ENCODE measurements at regions not wholly inside any gene's neighbourhood (a gene's known extent, or its start where the extent isn't known, plus 50 kb on each side); places are given as distances from the start of the nearest gene placed in this dataset.
"Not testable (repeated sequence)": the region's sequence is repeated elsewhere in the genome, so short reads cannot be mapped to it uniquely, and the experiment has no call there.

DNA sequence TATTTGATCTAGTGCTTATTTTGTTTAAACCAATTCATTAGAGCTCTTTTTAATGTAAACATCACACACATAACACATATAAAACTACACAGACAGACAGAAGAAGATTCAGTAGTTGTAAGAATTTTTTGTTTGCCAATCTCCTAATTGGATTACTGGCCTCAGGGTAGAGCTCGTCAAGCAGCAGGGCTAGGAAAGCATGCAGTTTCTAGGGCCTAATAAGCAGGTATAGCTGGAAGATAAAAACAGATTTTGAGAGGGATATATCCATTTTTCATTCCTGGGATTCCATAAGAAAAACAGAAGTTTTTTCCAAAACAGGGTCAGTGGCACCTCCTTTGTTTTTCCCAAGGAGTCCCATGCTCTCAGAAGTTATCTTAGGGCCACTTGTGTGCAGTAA is 265.2 kb upstream of the SGO1 start:
- DNase-seq: no peak

DNA sequence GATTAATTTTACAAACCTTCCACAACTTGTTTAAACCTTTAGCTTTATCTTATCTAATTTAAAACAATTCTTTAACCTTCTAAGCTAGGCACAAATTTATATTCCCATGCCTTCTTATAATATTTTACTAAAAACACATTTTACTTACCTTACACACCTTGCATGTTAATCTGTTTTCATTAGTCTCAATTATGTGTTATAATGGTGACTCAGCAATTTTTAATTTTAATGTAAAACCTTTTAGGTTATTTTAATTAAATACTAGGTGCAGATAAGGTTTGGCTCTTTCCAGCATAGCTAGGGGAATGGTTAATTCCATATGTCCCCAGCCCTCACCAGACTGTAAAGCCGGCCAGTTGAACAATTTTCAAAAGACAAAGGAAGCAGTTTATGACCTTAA is 264.6 kb upstream of the SGO1 start:
- DNase-seq: no peak

GRCh38 chr3:20442846-20443245 is 256.8 kb upstream of the SGO1 start:
- DNase-seq: no peak

DNA sequence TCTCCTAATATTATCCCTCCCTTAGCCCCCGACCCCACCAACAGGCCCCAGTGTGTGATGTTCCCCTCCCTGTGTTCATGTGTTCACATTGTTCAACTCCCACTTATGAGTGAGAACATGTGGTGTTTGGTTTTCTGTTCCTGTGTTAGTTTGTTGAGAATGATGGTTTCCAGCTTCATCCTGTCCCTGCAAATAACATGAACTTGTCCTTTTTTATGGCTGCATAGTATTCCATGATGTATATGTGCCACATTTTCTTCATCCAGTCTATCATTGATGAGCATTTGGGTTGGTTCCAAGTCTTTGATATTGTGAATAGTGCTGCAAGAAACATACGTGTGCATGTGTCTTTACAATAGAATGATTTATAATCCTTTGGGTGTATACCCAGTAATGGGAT is 241.3 kb upstream of the SGO1 start:
- not testable (repeated sequence) for DNase-seq

DNA sequence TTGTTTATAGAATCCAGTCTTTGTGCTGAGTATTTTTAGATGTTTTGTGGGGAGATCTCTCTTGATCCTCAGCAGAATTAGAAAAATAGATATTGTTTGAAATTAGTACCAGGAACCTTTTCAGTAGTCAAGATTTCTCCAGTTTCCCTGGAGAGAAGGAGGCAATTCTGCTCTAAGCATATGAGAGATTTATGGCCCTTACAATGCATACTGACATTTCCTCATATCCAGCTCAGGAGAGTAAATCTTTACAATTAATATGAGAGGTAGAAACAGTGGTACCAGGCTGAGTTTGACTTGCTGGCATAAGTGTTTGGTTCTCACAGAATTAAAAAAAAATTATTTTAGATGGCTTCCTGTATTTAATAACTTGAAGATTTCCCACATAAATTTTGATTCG is 239.1 kb upstream of the SGO1 start:
- DNase-seq: no peak

DNA sequence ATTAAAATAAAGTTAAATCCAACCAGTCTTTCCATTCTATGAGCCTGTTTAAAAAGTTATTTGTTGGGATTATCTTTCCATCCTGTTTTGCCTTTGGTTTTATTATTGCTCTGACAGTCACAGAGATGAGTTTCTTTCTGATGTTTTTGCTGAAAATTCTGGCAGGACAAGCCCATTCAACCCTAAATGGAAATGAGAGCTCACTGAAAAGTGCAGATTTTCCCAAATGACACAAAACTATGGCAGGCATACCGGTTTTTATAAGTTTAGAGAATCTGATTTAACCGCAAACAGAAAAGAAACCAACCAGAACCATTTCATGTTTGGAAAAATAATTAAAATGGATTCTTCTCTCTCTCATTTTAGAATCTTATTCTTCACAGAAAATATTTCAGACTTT is 238.1 kb upstream of the SGO1 start:
- no peak for DNase-seq

DNA sequence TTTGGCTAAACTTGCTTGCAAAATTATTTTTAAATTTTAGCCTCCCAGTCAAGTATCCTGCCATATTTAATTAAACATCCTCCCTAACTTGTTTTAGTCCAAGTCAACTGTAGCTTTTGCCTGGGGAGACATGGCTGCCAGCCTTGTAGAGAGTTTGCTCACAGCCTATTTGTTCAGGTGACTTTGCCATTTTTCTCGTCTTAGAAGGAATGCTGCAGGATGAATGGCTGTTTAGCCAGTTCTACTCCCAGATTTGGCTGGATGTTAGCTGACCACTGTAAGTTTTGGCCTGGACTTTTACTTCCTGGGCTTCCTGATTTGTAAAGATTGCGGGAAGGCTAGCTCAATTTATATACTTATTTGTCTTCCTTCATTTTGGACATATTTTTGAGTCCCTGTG is 236.4 kb upstream of the SGO1 start:
- no peak for DNase-seq

DNA sequence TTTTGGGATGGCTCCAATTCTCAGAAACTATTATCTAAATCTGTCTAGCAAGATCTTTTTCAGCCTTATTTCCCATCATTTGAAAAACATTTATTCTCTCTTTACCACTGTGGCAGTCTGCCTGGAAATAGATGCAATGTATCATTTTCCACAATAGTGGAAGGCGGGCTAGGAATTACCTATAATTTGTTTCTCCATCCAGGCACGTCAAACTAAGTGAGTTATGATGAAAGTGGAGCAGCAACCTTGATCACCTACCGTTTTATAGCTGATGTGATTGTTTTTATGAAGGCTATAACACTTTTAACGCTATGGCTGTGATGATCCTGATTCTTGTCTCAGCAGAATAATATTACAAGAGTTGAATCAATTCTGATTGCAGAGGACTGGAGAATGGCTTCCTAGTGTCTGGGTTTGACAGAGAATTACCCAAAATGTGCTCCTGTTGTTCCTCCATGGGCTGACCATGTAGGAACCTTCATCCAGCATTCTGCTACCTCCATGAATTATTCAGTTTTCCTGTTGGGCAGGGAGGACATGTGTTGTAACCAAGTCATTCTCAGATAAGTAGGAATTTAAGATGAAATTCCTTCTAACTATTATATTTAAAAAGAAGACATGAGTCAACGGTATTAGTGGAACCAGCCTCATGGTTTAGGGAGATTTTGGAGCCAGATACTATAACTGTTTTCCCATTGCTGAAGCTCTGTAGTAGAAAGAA is 231.5 kb upstream of the SGO1 start:
- DNase-seq: no peak

GRCh38 chr3:20406611-20407011 is 220.6 kb upstream of the SGO1 start:
- no peak for DNase-seq

DNA sequence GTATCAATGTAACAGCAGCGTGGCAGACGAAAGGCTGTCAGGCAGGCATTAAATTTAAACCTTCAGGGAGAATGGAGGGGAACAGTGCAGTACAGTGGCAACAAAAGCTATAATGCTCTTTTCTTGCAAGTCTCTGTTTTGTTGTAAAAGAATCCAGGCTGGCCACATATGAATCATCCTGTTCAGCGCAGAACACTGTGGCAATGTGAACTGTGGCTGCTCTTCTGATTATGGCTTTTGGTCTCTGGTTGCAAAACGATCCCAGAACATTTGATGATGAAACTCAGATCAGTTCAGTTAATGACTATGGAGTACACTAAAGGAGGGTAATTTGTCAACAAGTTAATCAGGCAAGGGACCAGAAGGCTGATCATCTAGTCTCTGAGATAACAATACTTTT is 219.7 kb upstream of the SGO1 start:
- no peak for DNase-seq

- DNase-seq: no peak
Observed at GRCh38 chr3:20405231-20405630, 219.2 kb upstream of the SGO1 start.

DNA sequence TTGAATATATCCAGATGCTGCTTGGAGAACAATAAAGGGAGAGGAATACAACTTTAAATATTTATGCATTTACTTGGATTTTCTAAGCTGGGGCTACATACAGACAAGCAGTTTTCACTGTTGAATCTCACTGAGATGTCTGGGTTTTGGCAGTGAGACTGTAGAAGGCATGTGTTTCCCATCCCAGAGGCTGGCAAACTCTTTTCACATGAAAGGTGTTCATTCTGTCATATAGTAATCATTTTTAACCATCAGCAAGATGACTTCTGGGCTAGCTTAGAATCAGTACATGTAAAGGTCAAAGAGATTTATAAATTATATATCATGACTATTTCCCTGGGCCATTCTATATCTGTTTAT is 218.7 kb upstream of the SGO1 start:
- DNase-seq: no peak

GRCh38 chr3:20403986-20404740 is 218.2 kb upstream of the SGO1 start:
- no peak for DNase-seq

DNA sequence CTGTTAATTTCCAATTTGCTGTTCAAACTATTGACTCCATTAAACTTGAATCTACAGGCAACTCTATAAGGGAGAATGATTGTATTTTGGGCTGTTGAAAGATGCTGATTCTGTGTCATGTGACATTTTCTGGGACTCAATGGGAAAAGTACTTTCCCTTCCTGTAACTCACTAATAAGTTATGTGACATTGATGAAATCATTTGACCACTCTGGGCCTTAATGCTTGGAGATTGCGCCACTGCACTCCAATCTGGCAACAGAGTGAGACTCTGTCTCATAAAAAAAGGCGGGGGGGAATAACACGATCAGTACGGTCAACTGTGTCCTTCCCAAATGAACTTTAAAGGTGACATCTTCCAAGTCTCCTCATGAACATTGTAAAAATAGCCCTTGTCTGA is 215.2 kb upstream of the SGO1 start:
- DNase-seq: no peak

GRCh38 chr3:20400686-20401085 is 214.7 kb upstream of the SGO1 start:
- DNase-seq: no peak

DNA sequence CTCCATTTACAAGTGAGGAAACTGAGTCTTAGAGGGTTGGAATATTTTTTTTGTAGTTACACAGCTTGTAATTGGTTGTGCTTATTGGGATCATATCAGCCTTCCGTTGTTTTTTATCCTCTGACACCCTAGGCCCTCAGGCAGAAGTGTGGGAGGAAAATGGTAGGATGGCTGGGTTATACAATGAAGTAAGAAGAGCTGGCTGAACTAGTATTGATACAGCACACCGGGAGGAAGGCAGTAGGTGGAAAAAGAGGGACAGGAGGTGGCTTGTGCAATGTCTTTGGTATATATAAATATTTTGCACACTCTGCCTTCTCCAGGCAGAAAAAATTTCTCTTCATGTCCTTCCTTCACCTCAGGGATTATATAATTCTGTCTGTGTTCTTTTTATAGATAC is 214.3 kb upstream of the SGO1 start:
- no peak for DNase-seq

DNA sequence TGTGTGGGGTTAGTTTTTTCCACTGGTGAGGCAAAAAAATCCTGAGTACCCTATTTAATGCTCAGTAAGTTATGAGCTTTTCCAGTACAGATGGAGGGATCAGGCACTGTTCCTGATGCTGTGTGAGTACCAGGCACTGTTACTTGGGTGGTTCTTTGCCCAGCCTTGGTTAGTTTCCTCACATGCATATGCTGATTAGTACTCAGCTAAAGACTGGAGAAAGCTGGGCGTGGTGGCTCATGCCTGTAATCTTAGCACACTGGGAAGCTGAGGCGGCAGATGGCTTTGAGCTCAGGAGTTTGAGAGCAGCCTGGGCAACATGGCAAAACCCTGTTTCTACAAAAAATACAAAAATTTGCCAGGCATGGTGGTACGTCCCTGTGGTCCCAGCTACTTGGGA is 210.3 kb upstream of the SGO1 start:
- DNase-seq: no peak

- DNase-seq: no peak
Observed at GRCh38 chr3:20395692-20396091, 209.7 kb upstream of the SGO1 start.

DNA sequence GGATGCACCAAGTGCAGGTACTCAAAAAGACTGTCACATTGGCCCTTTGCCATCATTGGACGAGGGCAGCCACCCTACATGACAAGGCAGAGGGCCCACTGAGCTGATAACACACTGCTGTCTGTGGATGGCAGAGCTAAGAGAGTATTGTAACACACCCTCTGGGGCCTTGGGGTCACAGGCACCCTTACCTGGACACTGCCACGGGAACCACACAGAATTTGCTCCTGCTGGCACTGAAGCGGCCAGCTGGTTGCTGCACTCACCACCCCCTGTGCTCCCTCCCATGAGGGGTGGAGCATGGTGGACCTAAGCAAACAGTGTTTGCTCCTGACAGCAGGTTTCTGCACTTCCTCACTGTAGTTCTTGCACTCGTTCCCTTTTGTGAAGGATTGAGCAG is 208.2 kb upstream of the SGO1 start:
- DNase-seq: no peak

DNA sequence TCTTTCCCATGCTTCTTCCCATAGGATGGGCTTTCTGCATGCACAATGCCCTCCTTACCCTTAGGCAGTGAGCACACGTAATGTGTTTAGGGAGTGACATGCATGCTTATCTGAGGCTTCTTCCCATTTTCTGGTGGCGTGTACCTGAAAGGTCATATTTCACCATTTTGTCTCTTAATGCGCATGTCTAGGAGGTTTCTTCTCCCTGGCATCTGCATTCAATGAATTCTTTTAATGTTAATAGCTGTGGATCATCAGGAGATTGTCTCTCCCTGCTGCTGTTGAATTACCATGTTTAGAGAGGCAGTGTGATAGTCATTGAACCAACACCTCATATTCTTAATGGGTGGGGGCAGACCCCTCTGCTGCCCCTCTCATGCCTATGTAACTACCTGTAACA is 205.6 kb upstream of the SGO1 start:
- no peak for DNase-seq

DNA sequence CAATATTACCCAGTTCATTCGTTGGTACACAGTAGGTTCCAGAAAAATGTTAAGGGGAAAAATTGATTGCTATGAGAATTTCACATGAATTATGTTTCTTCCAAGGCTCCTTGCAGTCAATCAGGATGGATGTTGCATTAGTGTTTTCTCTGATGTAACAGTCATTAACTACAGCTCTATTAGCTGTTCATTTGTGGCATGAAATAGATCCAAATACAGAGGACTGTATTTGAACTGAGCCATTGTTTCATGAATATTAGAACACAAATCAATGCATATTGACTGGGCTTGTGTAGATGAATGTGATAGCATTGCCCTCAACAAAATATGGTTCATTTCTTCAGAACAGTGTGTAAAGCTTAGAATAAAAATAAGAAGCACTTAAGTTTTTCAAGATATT is 203.0 kb upstream of the SGO1 start:
- no peak for DNase-seq

- DNase-seq: no peak
Observed at GRCh38 chr3:20380295-20380694, 194.3 kb upstream of the SGO1 start.

GRCh38 chr3:20378315-20378714 is 192.3 kb upstream of the SGO1 start:
- no peak for DNase-seq

- DNase-seq: no peak
Observed at GRCh38 chr3:20376665-20377217, 190.7 kb upstream of the SGO1 start.

- DNase-seq: no peak
Observed at GRCh38 chr3:20375302-20375701, 189.3 kb upstream of the SGO1 start.
